DMS153 (cell line): ENCODE measurements at regions not wholly inside any gene's neighbourhood (a gene's known extent, or its start where the extent isn't known, plus 50 kb on each side); places are given as distances from the start of the nearest gene placed in this dataset.

Experiments
- DNase-seq: peaks from one replicate; lab custom pipeline; 2025; lab: John Stamatoyannopoulos, UW

DNA sequence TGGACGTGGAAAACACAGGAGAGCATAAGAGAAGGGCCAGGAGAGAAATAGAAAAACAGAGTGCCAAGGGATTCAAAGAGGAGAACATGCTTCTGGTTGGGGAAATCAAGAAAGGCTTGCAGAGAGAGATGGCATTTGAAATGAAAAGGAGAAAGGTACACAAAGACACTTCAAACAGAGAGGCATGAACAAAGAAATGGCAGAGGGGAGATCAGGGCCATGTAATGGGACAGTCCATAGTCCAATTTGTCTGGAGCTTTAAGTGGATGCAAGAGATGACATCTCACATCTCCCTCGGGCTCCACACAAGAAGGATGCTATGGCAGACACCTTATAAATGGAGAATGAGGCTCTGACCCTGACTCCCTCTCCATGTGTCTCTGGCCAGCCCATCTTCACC lies 331.1 kb downstream of the MLLT3 start:
- DNase-seq = no peak

DNA sequence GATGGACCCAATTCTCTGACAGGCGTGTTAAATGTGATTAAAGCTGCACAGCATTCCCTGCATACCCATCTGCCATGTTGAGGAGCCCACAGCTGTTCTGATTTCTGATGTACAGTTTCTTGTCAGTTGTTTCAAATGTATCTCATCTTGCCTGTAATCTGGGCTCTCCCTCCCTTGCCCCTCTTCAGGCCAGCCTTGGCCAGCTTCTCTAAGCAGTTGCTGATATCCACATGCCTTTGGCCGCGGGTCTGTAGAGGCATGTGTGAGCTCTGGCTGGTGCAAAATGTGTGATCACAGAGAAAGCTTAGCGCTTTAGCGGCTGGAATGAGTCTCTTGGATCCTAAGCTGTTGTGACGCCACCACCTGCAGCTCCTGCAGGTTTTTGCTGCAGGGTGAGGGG lies 332.0 kb downstream of the MLLT3 start:
- DNase-seq = no peak

DNA sequence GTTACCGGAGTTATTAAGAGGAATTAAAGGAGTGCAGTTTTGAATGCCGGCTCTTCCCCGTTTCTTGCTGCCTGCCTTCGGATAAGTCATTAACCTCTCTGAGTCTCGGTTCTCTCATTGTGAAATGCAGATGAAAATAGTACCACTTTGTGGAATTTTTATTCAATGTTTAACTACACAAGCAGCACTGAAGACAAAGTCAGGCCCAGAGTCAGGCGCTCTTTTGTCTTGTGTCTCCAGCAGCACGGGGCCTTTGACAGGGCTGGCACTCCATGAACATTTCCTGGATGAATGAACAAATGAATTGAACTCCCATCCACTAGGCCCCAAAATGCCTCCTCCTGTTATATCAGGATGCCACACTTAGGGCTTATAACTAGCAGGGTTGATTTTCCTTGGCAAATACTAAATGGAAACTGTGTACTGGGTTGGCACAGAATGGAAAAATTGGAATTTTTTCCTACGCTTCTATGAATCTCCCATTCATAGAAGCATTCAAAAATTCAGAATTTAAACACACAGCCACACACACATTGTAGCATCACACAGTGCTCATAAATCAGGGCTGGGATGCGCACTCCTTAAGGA lies 332.8 kb downstream of the MLLT3 start:
- no peak for DNase-seq

DNA sequence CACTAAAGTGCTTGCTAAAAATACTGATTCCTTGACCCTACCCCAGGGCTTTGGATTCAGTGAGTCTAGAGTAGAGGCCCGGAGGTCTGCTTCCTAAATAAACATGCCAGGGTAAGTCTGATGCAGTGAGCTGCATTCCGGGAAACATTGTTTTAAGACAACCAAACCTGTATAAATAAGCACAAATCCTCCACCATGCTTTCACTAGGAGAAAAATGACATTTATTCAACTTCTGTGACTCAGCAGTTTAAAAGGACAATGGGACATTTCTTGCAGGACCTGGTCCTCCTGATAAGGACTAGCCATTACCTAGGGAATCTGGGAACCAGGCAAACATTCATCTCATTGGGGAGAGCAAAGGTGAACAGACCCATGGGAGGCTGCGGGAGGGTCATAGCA lies 335.3 kb downstream of the MLLT3 start:
- DNase-seq = no peak

DNA sequence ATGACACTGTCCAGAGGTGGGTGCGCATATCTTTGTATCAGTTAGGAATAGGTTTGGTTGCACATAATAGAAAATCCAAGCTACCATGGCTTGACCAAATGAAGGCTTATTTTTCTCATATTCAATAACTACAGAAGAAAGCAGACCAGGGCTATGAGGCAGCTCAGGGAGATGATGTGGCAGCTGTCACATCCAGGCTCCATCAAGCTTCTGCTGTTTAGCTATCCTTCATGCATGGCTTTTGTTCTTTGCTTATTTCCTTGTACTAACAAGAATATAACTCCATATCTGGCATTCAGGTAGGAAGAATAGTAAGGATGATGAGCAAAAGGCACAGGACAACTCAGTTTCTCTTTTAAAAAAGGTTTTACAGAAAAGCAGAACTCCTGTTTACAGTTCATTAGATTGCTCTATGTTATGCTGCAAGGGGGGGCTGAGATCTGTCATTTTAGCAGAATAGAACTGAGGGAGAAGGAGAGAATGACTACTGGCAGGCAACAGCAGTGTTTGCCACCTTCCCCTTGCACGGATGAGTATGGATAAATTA lies 336.1 kb downstream of the MLLT3 start:
- no peak for DNase-seq

DNA sequence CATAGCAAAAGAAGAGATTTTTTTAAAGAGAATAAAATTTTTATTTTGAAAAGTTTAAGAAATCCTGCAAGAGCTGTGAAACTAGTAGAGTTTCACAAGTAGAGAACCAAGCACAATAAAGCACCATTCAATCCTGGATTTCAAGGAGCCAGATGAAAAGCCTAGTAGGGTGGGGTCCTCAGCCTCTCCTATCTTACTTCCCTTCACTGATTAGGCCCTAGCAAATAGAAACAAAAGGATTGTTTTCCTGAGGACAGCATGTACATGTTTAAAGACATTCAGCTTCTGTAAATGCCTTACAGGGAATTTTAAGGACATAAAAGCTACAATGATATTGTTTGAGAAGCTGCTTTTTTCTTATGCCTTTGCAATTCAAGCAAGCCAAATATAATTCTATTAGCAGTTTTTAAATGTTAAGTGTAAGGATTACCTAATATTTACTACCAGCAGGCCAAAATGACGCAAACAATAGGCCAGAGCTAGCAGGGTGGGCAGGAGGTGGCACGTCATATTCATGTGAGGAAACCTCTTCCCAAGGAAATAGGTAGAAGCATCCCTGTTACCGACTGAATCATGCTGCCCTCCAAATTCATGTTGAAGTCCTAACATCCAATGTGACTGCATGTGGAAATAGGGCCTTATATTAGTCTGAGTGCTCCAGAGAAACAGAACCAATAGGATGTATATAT lies 337.6 kb downstream of the MLLT3 start:
- no peak for DNase-seq

DNA sequence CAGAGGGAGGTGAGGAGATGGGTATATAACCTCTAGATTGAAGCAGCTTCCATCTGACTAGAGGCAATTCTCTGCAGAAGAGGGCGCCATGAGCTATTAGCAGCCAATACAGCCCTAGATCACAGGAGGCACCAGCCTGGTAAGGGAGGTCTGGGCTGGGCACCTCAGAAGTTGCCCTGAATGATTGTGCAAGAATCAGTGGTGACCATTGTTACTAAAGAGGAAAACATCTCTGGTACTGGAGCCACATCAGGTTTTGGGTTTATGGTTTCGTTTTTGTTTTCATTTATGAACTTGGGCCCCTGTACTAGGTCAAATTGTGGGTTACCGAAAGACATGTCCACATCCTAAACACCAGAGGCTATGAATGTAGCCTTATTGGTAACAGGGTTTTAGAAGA lies 342.0 kb downstream of the MLLT3 start:
- no peak for DNase-seq

DNA sequence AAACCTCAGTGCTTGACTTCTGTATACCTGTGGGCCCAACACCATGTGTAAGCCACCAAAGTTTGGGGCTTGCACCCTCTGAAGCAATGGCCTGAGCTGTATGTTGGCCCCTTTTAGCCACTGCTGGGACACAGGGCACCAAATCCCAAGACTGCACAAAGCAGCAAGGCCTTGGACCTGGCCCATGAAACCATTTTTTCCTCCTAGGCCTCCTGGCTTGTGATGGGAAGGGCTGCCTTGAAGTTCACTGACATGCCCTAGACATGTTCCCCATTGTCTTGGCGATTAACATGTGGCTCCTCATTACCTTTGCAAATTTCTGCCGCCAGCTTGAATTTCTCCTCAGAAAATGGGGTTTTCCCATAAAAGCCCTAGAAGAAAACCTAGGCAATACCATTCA lies 345.5 kb downstream of the MLLT3 start:
- DNase-seq = no peak

DNA sequence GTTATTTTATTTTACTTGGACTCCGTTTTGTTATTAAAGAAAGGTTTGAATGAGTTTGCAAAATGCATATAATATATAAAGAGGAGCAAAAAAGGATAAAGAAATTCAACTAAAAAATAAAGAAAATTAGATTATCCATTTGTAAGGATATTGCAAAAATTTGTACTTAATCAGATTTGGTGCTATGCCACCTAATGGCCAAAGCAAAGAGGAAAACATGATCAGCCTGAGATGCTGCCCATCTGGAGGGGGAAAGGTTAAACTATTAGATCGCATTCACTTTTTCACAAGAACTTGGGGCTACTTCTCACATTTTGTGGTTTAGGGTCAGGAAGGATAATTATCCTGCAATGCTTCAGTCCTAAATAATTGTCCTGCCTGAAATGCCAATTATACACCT lies 350.6 kb downstream of the MLLT3 start:
- DNase-seq = no peak

DNA sequence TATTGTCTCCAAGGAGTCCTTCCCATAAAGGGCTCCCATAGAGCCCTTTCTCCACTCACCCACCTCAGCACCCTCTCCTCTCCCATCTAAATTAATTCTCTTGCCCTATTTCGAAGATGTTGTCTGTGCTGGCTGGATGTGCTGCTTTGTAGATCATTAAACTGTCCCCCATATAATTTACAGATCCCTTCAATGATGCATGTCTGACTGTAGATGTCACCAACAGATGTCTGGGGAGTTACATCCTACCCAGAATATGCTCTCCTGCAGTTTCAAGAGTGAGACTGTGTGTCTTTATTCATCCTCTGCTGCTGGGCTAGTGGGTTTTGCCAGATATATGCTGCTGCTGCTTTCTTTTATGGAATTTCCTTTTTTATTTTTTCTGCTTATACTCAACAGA lies 351.2 kb downstream of the MLLT3 start:
- no peak for DNase-seq

DNA sequence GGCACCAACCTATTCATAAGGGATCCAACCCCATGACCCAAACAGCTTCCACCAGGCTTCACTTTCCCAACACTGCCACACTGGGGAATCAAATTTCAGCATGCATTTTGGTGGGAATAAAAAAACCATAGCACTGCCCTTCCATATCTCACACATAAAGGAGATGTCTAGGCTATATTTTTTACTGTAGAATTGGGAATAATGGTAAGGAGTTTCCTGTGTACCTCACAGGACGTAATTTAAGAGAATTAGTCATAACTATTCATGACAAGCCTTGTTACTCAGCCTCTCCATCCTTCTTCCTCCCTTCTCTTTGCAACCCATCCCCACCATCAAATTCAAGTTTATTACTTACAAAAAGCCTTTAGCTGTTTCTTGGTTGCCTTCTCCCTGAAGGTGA lies 352.1 kb downstream of the MLLT3 start:
- no peak for DNase-seq

DNA sequence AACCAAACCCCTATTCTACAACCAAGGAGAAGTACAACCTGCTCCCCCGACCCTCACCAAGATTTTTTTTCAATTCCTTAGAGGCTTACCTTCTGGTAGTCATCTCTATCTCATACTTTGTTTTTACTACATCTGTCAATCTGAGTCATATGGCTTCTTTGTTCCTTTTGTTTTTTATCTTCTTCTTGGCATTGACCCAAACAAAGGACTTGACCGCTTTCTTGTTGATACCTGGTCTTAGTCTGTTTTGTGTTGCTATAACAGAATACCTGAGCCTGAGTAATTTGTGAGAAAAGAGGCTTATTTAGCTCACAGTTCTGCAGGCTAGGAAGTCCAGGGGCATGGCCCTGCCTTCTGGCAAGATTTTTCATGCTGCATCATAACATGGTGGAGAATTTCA lies 352.7 kb downstream of the MLLT3 start:
- no peak for DNase-seq

DNA sequence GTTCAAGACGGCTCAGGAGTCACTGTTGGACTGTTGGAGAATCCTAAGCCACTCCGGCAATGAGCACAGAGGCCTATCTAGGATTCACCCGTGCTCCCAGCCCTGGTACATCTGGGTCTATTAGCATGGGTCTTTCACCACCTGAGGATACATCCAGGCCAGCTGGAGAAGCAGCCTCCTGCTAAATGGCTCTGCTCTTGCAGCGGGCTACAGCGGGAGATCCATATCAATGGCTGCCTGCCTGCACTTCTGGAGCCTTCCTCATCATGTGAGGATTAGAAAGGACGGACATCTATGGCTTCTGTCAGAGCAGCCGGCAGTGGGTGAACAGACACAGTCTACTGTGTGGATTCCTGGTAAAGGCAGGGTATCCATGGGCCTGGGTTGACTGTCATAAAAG lies 357.4 kb downstream of the MLLT3 start:
- no peak for DNase-seq

DNA sequence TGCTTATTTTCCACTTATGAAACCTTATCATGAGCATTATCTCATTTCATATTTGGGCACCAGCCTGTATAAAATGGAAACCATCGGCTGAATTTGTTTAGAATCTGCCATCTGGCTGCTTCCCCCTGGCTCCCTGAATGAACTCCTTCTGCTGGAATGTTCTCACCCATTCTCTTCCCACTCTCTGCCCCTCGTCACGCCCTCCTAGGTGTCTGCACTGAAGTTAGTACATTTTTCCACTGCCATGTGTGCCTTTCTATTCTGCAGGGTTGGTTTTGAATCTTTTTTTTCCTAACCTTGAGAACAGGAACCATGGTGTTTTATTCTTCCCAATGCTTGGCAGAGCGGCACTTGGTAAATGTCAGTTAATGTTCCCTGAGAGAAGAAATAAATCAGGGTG lies 359.7 kb downstream of the MLLT3 start:
- DNase-seq = no peak

DNA sequence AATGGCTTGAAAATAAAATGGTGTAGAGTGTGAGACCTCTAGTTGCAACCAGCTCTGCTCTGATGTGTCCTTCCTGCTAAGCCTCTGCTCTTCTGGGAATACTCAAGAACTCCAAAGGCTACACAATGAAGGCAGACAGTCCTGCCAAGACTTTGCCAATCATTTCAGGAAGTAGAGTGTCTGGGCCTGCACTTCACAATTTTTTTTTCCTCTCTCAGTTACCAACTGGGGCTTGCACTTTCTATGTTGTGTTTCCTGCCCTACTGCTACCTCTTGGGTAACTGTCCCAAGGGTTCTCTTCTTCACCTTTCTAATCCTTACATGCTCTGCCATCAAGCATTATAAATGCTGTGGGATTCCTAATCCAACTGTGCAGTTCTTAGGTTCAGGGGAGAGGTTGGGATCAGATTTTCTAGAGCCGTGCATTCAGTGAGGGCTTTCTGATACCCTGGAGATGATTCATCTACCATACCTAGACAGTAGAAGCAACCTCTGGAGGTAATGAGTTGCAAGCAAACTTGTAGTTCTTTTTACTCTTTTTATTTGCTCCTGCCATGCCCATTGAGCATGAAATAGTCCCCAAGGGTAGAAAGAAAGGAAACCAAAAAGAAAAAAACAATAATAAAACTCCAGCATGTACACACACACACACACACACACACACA lies 365.9 kb downstream of the MLLT3 start:
- DNase-seq = no peak

DNA sequence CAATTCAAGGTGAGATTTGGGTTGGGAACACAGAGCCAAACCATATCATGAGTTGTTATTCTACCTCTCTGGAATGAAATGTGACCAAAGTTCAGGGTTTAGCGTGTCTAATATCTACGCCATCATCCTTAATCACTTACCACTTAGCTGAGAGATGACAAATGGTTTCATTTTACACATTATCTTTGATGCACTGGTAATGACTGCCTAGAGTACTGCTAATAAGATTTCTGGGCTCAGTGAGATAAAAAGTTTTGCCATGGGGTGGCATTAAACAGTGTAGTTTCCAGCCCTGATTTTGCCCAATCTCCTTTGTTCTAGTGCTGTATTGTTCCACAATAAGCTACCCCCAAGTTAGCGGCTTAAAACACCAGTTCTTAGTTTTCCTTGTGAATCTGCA lies 367.2 kb downstream of the MLLT3 start:
- DNase-seq = no peak

DNA sequence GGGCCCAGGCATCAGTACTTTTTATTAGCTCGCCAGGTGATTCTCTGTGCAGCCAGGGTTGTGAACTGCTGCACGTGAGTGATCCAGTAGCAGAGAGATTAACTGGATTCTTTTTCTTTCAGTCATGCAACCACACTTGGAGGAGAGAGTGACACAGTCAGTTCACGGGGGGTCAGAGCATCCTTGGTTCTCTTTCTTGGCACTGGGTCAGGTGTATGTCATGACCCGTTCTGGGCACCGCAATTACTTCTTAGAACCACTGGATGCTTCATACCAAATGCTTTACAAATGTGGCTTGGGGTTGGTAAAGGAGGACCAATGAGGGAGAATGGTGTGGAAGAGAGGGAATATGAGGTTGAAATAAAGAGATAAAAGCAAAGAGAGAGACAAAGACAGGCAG lies 368.7 kb downstream of the MLLT3 start:
- no peak for DNase-seq

DNA sequence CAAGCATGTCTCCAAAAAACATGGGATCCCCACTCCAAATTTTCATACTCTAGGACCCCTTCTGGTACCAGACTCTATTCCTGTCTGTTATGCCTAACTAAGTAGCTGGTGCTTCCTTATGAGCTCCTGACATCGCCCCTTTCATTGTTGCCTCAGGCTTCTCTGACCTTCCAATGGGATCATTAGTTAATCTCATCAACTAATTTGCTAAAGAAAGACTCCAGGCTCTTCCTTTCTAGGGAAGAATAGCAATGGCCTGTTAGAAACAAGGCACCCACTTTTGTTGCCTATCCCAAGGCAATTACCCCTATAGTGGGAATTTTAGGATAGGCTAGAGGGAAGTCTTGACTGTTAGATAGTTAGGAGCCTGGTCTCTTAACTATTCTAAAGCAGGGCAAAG lies 369.5 kb downstream of the MLLT3 start:
- no peak for DNase-seq

DNA sequence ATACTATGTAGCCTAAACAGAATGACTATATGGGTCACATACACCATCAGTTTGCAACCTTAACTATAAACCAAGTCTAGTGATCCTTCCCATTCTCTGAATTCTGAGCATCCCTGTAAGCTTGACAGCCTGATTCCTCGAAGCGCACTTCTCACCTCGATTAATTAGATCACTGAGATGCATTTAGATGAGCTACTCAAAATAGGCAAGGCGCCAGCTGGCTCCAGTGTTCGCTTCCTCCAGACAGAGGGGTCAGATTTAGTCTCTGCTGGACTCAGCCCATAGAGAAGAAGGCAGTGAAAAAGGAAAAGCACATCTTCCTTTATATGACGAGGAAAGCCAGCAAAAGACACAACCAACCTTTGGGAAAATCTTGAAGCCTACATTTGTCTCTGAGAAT lies 371.5 kb downstream of the MLLT3 start:
- DNase-seq = no peak

DNA sequence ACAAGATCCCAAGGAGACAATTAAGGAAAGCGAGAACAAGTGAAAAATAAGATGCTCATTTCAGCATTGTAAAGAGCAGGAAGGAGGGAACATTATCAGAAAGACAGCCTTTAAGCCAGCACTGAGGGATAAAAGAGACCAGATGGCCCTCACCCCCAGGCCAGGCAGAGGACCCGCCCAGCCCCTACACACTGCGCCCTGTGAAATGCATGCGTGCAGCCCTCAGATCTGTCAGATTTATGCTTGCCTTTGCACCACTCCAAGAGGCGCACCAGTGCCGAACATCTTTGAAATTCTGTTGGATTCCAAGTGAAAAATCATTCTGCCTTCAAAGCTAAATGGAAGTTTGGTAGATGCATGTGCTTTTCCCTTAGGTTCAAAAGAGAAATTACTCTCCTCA lies 378.0 kb downstream of the MLLT3 start:
- DNase-seq = no peak

DNA sequence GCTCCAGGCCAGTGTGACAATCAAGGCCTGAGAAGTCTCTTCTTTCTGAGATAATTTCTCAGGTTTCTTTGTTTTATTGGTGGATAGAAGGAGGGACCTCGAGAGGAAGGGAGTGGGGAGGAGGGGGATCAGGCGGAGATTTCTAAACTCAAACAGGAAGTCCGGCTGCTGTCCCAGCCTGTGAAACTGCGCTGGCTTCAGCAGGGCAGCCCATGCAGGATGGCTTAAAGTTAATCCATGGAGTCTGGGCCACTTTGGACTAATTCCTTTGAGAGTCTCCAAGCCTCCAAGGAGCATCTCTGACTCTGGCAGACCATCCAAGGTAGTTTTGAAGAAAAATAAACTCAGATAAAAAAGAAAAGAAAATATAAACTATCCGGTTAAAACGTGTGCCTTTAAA lies 378.5 kb downstream of the MLLT3 start:
- DNase-seq = no peak

DNA sequence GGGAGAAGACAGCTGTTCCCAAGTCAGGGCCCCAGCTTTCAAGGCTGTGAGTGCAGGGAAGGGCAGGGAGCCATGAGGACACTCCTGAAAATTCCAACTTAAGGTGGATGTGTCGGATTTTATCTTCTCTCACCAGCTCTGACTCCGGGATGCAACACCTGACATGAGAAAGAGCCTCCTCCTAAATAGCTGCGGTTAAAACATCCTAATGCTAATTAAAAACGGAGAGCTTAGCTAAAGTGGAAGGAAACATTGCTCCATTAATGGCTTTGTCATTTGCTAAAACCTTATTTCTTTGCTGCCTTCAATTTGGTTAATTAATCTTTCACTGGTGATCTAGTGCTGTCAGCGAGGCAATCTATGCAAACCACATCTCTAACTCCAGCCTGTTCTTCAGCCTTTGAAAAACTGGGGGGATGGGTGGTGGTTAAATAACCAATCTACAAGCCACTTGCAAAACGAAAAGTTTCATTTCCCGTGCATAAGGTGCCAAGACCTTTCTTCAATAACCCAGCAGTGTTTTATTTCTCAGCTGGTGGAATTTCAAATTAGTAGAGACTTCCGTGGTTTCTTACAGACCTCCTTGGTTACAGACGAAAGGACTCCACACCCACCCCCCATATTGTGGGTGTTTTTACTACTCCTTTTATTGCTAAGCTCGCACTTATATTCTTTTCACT lies 379.6 kb downstream of the MLLT3 start:
- no peak for DNase-seq

DNA sequence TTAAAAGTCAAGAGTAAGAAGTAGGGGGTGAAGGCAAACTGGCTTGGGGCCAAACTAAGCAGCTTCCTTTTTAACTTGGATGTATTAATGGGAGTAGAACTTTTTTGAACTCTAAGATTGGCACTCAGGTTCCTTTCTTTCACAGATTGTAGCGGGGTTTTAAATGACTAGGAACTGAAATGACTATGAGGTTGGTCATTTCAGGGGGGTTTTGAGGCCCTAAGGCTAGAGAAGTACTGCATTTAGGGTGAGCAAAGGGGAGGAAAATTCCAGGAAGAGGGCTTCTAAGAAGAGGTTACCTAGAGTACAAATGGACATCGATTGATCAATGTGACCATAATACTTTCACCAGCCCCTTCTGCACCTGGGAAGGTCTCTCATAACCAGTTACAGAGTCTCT lies 381.8 kb downstream of the MLLT3 start:
- no peak for DNase-seq
